Panc1 (cell line): ENCODE measurements at regions not wholly inside any gene's neighbourhood (a gene's known extent, or its start where the extent isn't known, plus 50 kb on each side); places are given as distances from the start of the nearest gene placed in this dataset.

Source experiments
- ATAC-seq: fragments of 200-7000 bp; cut with Tn5 transposase; 2 replicates; pipeline ENCODE4 v1.9.1; 2020; ENCODE audit warnings: mild to moderate bottlenecking, moderate library complexity
- BruUV-seq: library from RNA; stranded (reverse); fragments of 400-500 nt; replicated peaks from 2 replicates; lab custom pipeline; 2021; lab: Mats Ljungman, UMichigan
- CTCF ChIA-PET: fragments of 300-600 bp; sonication (Branson Sonifier 250); formaldehyde crosslinking; loops from one replicate; lab custom pipeline; 2022; ENCODE audit warnings: antibody characterized with exemption; lab: Charles Lee
- POLR2A ChIA-PET: fragments of 300-600 bp; sonication (Branson Sonifier 250); formaldehyde crosslinking; loops from one replicate; lab custom pipeline; 2022; ENCODE audit warnings: antibody characterized with exemption; lab: Charles Lee
- DNase-seq: peaks from one replicate; pipeline ENCODE4 v3.0.0-alpha.2; 2010; ENCODE audit warnings: low read depth, low spot score
- H3K27ac ChIP-seq: 2 replicates; pipeline ENCODE4 v1.5.1; 2011; ENCODE audit warnings: mild to moderate bottlenecking, low read length, inconsistent platforms
- H3K27me3 ChIP-seq: fragments of 200-500 bp; sonication (Bioruptor generic); 2 replicates; pipeline ENCODE4 v1.6.0; 2014; ENCODE audit warnings: low read length, inconsistent platforms; ENCODE audit not compliant: control insufficient read depth, insufficient read depth
- H3K36me3 ChIP-seq: fragments of 200-500 bp; sonication (Bioruptor generic); 2 replicates; pipeline ENCODE4 v1.5.1; 2014; ENCODE audit warnings: inconsistent platforms, mild to moderate bottlenecking, low read length, moderate library complexity; ENCODE audit not compliant: control insufficient read depth, insufficient read depth
- H3K4me1 ChIP-seq: 2 replicates; pipeline ENCODE4 v1.5.1; 2011; ENCODE audit warnings: inconsistent platforms, mild to moderate bottlenecking, low read length, moderate library complexity; ENCODE audit not compliant: control insufficient read depth, insufficient read depth
- H3K4me3 ChIP-seq, 2 experiments: 2 replicates each; pipeline ENCODE4 v1.5.1; 2011 to 2012; ENCODE audit warnings: low read depth in 2 of 2, low read length in 2 of 2, mild to moderate bottlenecking in 2 of 2, inconsistent platforms in 1 of 2, moderate library complexity in 1 of 2
- H3K9me3 ChIP-seq: fragments of 200-500 bp; sonication (Bioruptor generic); 2 replicates; pipeline ENCODE4 v1.5.1; 2014; ENCODE audit warnings: low read depth, mild to moderate bottlenecking, inconsistent platforms, low read length, moderate library complexity; ENCODE audit not compliant: control insufficient read depth, insufficient read depth
- POLR2AphosphoS5 ChIP-seq: IDR thresholded peaks from 2 replicates; pipeline ENCODE4 v1.6.1; 2012; ENCODE audit warnings: mild to moderate bottlenecking, low read depth, low read length, moderate library complexity
- REST ChIP-seq, 2 experiments: IDR thresholded peaks; 2 replicates each; pipeline ENCODE4 v1.6.1; 2011 to 2012; ENCODE audit warnings: low read depth in 2 of 2, control low read depth in 1 of 2, low read length in 1 of 2, mild to moderate bottlenecking in 1 of 2, moderate library complexity in 1 of 2; ENCODE audit not compliant: insufficient read depth in 1 of 2
- SIN3A ChIP-seq: IDR thresholded peaks from 2 replicates; pipeline ENCODE4 v1.6.1; 2012; ENCODE audit warnings: low read depth, mild to moderate bottlenecking, low read length, moderate library complexity, borderline replicate concordance; ENCODE audit not compliant: insufficient read depth
- TCF7L2 ChIP-seq: IDR thresholded peaks from 2 replicates; pipeline ENCODE4 v1.6.1; 2011; ENCODE audit warnings: mild to moderate bottlenecking, low read depth, low read length, inconsistent platforms
- in situ Hi-C: cut with HindIII; loops from 2 replicates; pipeline ENCODE4 v1.10.0; 2016; ENCODE audit warnings: low sequenced_read_pairs, low pct_unique_long_range_greater_than_20kb
- intact Hi-C: fragments of 100-400 bp; cut with micrococcal nuclease; formaldehyde crosslinking; loops from one replicate; pipeline ENCODE4 v1.10.0; 2022; ENCODE audit not compliant: unreplicated experiment
- TF ChIP-seq, protein P1 (sequence below): fragments of 450-650 bp; IDR thresholded peaks from 2 replicates; pipeline ENCODE4 v1.5.1; 2017; ENCODE audit warnings: mild to moderate bottlenecking

GRCh38 chr16:51429041-51429440 lies 278.0 kb upstream of the SALL1 start:
- no peak overlapping the region for H3K4me3 ChIP-seq
- no peaks in the 10 kb centered on the region for H3K36me3 ChIP-seq
- no peak for DNase-seq
- CTCF ChIA-PET, result no interaction called here
- no peak for ATAC-seq
- in situ Hi-C loops, result no loop called here
- no peaks in the 10 kb centered on the region for H3K9me3 ChIP-seq
- no peaks in the 10 kb centered on the region for H3K4me1 ChIP-seq
- TF ChIP-seq POLR2AphosphoS5 (no peak), SIN3A (no peak), TCF7L2 (no peak), REST (IDR thresholded peaks at IDR 0.05; ENCODE audit: insufficient read depth in 1 of 2, low read depth in 2 of 2, low read length in 1 of 2) (no peak)
- TF ChIP-seq, protein P1, sequence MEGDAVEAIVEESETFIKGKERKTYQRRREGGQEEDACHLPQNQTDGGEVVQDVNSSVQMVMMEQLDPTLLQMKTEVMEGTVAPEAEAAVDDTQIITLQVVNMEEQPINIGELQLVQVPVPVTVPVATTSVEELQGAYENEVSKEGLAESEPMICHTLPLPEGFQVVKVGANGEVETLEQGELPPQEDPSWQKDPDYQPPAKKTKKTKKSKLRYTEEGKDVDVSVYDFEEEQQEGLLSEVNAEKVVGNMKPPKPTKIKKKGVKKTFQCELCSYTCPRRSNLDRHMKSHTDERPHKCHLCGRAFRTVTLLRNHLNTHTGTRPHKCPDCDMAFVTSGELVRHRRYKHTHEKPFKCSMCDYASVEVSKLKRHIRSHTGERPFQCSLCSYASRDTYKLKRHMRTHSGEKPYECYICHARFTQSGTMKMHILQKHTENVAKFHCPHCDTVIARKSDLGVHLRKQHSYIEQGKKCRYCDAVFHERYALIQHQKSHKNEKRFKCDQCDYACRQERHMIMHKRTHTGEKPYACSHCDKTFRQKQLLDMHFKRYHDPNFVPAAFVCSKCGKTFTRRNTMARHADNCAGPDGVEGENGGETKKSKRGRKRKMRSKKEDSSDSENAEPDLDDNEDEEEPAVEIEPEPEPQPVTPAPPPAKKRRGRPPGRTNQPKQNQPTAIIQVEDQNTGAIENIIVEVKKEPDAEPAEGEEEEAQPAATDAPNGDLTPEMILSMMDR, result no peak
- BruUV-seq, result no TSS peak
- POLR2A ChIA-PET, result no interaction called here
- no peaks in the 10 kb centered on the region for H3K27me3 ChIP-seq
- H3K27ac ChIP-seq, result no peak overlapping the region
- intact Hi-C loops, result no loop called here

- ChIA-PET CTCF (no interaction called here), POLR2A (no interaction called here)
- no peak for TF ChIP-seq POLR2AphosphoS5
- TF ChIP-seq SIN3A, result no peak
- TF ChIP-seq TCF7L2, result no peak
- TF ChIP-seq REST (IDR thresholded peaks at IDR 0.05; ENCODE audit: insufficient read depth in 1 of 2, low read depth in 2 of 2, low read length in 1 of 2), result no peak
- TF ChIP-seq, protein P1, result no peak
- intact Hi-C loops, result no loop called here
- Histone ChIP-seq H3K27ac (no peak overlapping the region), H3K9me3 (no peaks in the 10 kb centered on the region), H3K36me3 (no peaks in the 10 kb centered on the region), H3K27me3 (no peaks in the 10 kb centered on the region), H3K4me1 (no peaks in the 10 kb centered on the region), H3K4me3 (no peak overlapping the region)
- ATAC-seq (no peak), DNase-seq (no peak)
- in situ Hi-C loops, result no loop called here
- no TSS peak for BruUV-seq
Observed at GRCh38 chr16:51427085-51427484, 276.0 kb upstream of the SALL1 start.
